ENCODE measurements at regions not wholly inside any gene's neighbourhood (a gene's known extent, or its start where the extent isn't known, plus 50 kb on each side); places are given as distances from the start of the nearest gene placed in this dataset.

- TF ChIP-seq POLR2A (IDR thresholded peaks at IDR 0.05; ENCODE audit: low read length) (no peak), GATA1 (IDR thresholded peaks at IDR 0.05; ENCODE audit: low read depth, low read length) (no peak)
Measured at GRCh38 chr9:129362287-129363000, 184.4 kb upstream of the IER5L start.

Data from erythroblast (primary cell).